ENCODE measurements at regions not wholly inside any gene's neighbourhood (a gene's known extent, or its start where the extent isn't known, plus 50 kb on each side); places are given as distances from the start of the nearest gene placed in this dataset.

DNA sequence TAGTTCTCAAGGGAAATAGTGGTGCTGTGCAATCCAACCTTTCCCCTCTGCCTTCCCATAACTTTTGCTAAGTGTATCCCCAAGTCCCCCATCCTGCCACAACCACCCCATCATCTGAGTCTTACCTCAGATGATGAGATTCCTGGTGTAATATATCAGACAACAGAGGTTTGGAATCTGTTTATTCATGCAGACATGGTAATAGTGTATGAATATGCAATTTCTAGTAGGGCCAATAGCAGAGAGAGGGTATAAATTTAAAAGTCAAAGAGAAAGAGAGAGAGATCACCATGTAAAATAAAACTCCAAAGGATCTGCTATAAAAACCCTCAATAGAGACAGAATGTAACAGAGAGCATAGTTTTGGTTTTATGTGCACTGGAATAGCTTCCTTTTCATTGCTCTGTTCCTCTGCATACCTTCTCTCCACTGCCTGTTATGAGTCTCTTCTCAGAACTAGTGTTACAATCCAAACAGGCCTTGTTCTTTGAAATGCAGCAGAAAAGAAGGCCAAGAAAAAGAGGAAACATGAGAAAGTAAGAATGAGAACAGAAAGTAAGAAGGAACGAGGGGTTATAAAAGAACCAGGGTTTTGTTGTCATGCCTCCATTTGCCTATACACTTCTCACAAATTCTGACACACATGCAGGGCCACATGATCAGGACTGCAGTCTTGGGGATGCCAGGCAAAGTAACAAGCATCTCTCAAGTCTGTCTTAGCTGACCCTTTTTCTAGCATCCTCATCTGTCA, 278.0 kb downstream of the CETN3 start:
- ATAC-seq (peak; percentile 14), DNase-seq (no peak)
- Histone ChIP-seq H3K27me3 (no peaks in the 10 kb centered on the region), H3K36me3 (no peaks in the 10 kb centered on the region), H3K9me3 (no peaks in the 10 kb centered on the region), H3K4me3 (no peak overlapping the region), H3K4me1 (no peaks in the 10 kb centered on the region), H3K27ac (no peak overlapping the region)
- TF ChIP-seq, protein P1, sequence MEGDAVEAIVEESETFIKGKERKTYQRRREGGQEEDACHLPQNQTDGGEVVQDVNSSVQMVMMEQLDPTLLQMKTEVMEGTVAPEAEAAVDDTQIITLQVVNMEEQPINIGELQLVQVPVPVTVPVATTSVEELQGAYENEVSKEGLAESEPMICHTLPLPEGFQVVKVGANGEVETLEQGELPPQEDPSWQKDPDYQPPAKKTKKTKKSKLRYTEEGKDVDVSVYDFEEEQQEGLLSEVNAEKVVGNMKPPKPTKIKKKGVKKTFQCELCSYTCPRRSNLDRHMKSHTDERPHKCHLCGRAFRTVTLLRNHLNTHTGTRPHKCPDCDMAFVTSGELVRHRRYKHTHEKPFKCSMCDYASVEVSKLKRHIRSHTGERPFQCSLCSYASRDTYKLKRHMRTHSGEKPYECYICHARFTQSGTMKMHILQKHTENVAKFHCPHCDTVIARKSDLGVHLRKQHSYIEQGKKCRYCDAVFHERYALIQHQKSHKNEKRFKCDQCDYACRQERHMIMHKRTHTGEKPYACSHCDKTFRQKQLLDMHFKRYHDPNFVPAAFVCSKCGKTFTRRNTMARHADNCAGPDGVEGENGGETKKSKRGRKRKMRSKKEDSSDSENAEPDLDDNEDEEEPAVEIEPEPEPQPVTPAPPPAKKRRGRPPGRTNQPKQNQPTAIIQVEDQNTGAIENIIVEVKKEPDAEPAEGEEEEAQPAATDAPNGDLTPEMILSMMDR (IDR thresholded peaks at IDR 0.05), result no peak
- intact Hi-C loops (cut with DNase I), result no loop called here

DNA sequence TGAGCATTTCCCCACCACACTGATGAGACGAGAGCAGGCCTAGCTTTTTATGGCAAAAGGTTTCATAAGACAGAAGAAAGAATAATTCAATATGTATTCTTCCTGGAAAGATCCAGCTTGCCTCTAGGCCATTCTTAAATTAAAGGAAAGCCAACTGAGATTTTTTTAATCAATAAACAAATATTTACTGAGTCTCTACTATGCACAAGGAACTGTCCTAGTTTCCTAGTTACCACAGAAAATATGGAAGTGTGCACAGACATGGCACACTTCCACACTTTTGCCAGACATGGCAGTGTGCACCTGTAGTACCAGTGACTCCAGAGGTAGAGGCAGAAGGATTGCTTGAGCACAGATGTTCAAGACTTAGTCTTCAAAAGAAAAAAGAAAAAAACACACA, 281.0 kb downstream of the CETN3 start:
- Histone ChIP-seq H3K4me1 (no peaks in the 10 kb centered on the region), H3K9me3 (no peaks in the 10 kb centered on the region), H3K27ac (no peak overlapping the region), H3K36me3 (no peaks in the 10 kb centered on the region), H3K27me3 (no peaks in the 10 kb centered on the region), H3K4me3 (no peak overlapping the region)
- no peak for DNase-seq
- intact Hi-C loops (cut with DNase I), result no loop called here
- TF ChIP-seq, protein P1 (IDR thresholded peaks at IDR 0.05), result no peak
- no peak for ATAC-seq

DNA sequence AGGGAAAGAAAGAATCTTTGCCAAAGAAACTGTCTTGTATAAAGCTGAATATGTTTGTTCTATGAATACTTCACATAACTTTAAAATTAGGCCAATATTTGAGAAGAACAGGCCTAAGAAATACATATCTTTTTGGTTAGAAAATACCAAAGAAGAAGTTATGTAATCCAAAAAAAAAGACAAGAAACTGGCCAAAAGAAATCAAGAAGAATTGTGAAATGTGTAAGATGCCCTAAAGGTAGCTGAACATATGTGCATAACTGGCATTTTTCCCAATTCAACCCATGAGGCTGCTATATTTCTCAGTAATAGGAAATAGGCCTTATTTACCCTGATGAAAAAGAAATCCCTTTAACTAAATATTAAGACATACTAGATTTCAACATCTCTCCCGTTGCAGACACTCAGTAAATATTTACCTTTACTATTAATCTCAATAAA, 290.0 kb downstream of the CETN3 start:
- no peaks in the 10 kb centered on the region for H3K36me3 ChIP-seq
- TF ChIP-seq, protein P1 (IDR thresholded peaks at IDR 0.05), result no peak
- H3K4me1 ChIP-seq, result peaks cover 3% of the 10 kb centered on the region
- H3K9me3 ChIP-seq, result no peaks in the 10 kb centered on the region
- no peaks in the 10 kb centered on the region for H3K27me3 ChIP-seq
- no peak overlapping the region for H3K4me3 ChIP-seq
- no peak overlapping the region for H3K27ac ChIP-seq
- intact Hi-C loops (cut with DNase I), result no loop called here
- ATAC-seq (no peak), DNase-seq (no peak)

DNA sequence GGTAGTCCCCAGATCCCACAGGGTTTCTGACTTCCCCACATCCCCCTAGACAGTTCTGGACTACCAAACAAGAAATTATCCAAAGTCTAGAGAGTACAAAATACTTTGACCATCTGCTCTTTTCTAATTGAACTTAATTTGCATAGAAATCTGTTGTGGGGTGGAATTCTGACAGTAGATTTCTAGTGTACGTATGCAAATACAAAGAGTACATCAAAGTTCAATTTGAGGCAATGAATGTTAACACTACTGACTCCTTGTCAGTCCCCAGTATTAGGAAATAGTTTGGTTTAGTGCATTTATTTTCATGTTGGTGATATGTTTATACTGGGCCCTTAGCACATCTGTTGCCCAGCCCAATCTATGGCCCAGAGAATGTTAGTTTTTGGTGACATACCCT, 292.6 kb downstream of the CETN3 start:
- no peak for ATAC-seq
- Histone ChIP-seq H3K4me3 (no peak overlapping the region), H3K4me1 (peaks cover 3% of the 10 kb centered on the region), H3K9me3 (no peaks in the 10 kb centered on the region), H3K27me3 (no peaks in the 10 kb centered on the region), H3K36me3 (no peaks in the 10 kb centered on the region), H3K27ac (no peak overlapping the region)
- TF ChIP-seq, protein P1 (IDR thresholded peaks at IDR 0.05), result no peak
- intact Hi-C loops (cut with DNase I), result no loop called here
- no peak for DNase-seq

DNA sequence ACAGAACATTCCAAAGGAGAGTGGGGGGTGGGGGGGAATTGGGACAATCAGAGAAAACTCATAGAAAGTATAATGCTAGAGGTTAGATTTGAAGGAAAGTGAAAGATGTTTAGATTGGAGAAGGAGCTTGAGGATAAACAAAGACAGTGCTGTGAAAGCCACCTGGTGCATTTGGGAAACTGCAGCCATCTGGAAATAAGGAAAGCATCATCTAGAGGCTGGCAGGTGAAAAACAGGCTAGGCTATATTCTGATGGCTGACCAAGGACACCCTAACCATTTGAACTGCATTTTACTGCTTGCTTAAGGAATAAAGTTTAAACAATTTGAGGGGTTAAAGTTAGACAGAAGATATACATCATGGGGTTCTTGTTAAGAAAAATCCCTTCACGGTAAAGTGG, 296.4 kb downstream of the CETN3 start:
- no peak overlapping the region for H3K4me3 ChIP-seq
- no peak for DNase-seq
- H3K4me1 ChIP-seq, result no peaks in the 10 kb centered on the region
- no peak for ATAC-seq
- H3K27me3 ChIP-seq, result no peaks in the 10 kb centered on the region
- no peaks in the 10 kb centered on the region for H3K36me3 ChIP-seq
- intact Hi-C loops (cut with DNase I), result no loop called here
- no peak overlapping the region for H3K27ac ChIP-seq
- TF ChIP-seq, protein P1 (IDR thresholded peaks at IDR 0.05), result no peak
- no peaks in the 10 kb centered on the region for H3K9me3 ChIP-seq
